C4-2B (cell line): ENCODE measurements at regions not wholly inside any gene's neighbourhood (a gene's known extent, or its start where the extent isn't known, plus 50 kb on each side); places are given as distances from the start of the nearest gene placed in this dataset.

Experiments
- ZFX ChIP-seq: fragments of 450-650 bp; IDR thresholded peaks from 2 replicates; pipeline ENCODE4 v1.6.1; 2017
- TF ChIP-seq, protein P1 (sequence below): fragments of 450-650 bp; conservative IDR thresholded peaks from 2 replicates; pipeline ENCODE4 v1.5.1; 2017; ENCODE audit warnings: mild to moderate bottlenecking

DNA sequence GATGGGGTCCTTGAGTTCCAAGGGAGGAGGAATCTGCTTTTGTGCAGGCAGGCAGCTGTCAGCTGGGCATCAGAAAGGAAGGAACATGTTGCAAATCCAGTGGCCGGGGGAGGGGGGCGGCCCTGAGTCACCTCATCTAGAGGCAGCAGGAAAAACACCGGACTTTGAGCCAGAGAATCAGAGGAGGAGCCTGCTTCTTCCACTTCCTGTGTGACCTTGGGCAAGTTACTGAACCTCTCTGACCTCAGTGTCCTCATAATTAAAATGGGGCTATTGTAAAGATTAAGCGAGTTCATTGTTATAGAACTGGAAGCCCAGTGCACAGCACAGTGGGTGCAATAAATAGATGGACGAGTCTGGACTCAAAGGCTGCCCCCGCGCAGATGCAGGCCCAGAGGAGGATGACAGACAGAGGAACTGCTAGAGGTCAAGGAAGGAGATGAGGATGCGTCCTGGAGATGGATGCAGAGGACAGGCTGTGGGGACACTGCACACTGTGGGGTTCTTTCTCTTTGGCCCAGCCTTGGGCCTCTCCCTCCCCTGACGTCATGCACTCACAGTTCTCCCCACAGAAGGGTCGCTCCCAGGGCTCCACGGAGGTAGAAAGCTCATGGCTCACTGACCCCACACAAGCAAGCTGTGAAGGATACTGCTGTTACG is 714.3 kb downstream of the MATN1 start:
- TF ChIP-seq, protein P1, sequence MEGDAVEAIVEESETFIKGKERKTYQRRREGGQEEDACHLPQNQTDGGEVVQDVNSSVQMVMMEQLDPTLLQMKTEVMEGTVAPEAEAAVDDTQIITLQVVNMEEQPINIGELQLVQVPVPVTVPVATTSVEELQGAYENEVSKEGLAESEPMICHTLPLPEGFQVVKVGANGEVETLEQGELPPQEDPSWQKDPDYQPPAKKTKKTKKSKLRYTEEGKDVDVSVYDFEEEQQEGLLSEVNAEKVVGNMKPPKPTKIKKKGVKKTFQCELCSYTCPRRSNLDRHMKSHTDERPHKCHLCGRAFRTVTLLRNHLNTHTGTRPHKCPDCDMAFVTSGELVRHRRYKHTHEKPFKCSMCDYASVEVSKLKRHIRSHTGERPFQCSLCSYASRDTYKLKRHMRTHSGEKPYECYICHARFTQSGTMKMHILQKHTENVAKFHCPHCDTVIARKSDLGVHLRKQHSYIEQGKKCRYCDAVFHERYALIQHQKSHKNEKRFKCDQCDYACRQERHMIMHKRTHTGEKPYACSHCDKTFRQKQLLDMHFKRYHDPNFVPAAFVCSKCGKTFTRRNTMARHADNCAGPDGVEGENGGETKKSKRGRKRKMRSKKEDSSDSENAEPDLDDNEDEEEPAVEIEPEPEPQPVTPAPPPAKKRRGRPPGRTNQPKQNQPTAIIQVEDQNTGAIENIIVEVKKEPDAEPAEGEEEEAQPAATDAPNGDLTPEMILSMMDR = no peak
- no peak for TF ChIP-seq ZFX
